Kidney epithelial cell (primary cell): ENCODE measurements at regions not wholly inside any gene's neighbourhood (a gene's known extent, or its start where the extent isn't known, plus 50 kb on each side); places are given as distances from the start of the nearest gene placed in this dataset.
A peak's percentile ranks its signal among the peaks of the same experiment; 100 is the strongest.

Experiments
- DNase-seq: peaks from one replicate; pipeline ENCODE4 v3.0.0-alpha.2; 2010; ENCODE audit warnings: low read depth
- H3K27me3 ChIP-seq: 2 replicates; pipeline ENCODE4 v1.6.0; 2011; ENCODE audit warnings: low read length; ENCODE audit not compliant: control insufficient read depth, insufficient read depth
- H3K36me3 ChIP-seq: 2 replicates; pipeline ENCODE4 v1.5.1; 2011; ENCODE audit warnings: low read length; ENCODE audit not compliant: control insufficient read depth, insufficient read depth
- H3K4me3 ChIP-seq: 2 replicates; pipeline ENCODE4 v1.5.1; 2011; ENCODE audit warnings: low read depth, mild to moderate bottlenecking, control low read depth, low read length
- CTCF ChIP-seq: IDR thresholded peaks from 2 replicates; pipeline ENCODE4 v1.5.1; 2011; ENCODE audit warnings: mild to moderate bottlenecking, moderate library complexity, low read length, control low read depth, inconsistent platforms; ENCODE audit not compliant: insufficient read depth, poor library complexity, severe bottlenecking

GRCh38 chr10:52865213-52865612 lies 92.6 kb upstream of the MBL2 start:
- no peak for DNase-seq
- no peak for TF ChIP-seq CTCF
- no peaks in the 10 kb centered on the region for H3K36me3 ChIP-seq
- no peak overlapping the region for H3K4me3 ChIP-seq
- H3K27me3 ChIP-seq: no peaks in the 10 kb centered on the region

- no peaks in the 10 kb centered on the region for H3K36me3 ChIP-seq
- H3K4me3 ChIP-seq: no peak overlapping the region
- TF ChIP-seq CTCF: no peak
- H3K27me3 ChIP-seq: no peaks in the 10 kb centered on the region
- DNase-seq: peak; percentile 98
Observed at GRCh38 chr10:52864201-52865106, 91.9 kb upstream of the MBL2 start.

- Histone ChIP-seq H3K4me3 (no peak overlapping the region), H3K36me3 (no peaks in the 10 kb centered on the region), H3K27me3 (no peaks in the 10 kb centered on the region)
- no peak for DNase-seq
- no peak for TF ChIP-seq CTCF
Observed at GRCh38 chr10:52858722-52859121, 86.1 kb upstream of the MBL2 start.

- Histone ChIP-seq H3K36me3 (no peaks in the 10 kb centered on the region), H3K27me3 (no peaks in the 10 kb centered on the region), H3K4me3 (no peak overlapping the region)
- no peak for TF ChIP-seq CTCF
- no peak for DNase-seq
Observed at GRCh38 chr10:52855546-52856325, 83.2 kb upstream of the MBL2 start.

DNA sequence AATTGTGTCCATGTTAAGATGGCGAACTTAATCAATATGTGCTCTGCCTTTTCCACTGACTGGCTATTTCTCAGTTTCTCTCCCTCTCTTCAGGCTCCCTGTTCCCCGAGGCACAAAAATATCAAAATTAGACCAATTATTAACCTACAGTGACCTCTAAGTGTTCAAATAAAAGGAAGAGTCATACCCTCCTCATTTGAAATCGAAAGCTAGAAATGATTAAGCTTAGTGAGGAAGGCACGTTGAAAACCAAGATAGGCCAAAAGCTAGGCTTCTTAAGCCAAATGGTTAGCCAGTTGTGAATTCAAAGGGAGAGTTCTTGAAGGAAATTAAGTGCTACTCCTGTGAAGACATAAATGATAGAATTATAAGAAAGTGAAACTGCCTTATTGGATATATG lies 81.1 kb upstream of the MBL2 start:
- Histone ChIP-seq H3K36me3 (no peaks in the 10 kb centered on the region), H3K27me3 (no peaks in the 10 kb centered on the region), H3K4me3 (no peak overlapping the region)
- DNase-seq: no peak
- TF ChIP-seq CTCF: no peak
